DND-41 (cell line): ENCODE measurements at regions not wholly inside any gene's neighbourhood (a gene's known extent, or its start where the extent isn't known, plus 50 kb on each side); places are given as distances from the start of the nearest gene placed in this dataset.

ENCODE experiments used
- CTCF ChIP-seq: IDR thresholded peaks from 2 replicates; pipeline ENCODE4 v1.5.1; 2012; ENCODE audit warnings: borderline replicate concordance, low read length, moderate library complexity, mild to moderate bottlenecking; ENCODE audit not compliant: poor library complexity, severe bottlenecking; ENCODE audit errors: extremely low read depth
- EZH2 ChIP-seq: IDR thresholded peaks from 3 replicates; pipeline ENCODE4 v1.6.1; 2012; ENCODE audit warnings: borderline replicate concordance, low read depth, mild to moderate bottlenecking, moderate library complexity, low read length, inconsistent platforms; ENCODE audit not compliant: severe bottlenecking

- TF ChIP-seq CTCF (no peak), EZH2 (no peak)
Measured at GRCh38 chr11:37762079-37762478, 1164.0 kb upstream of the RAG2 start.
